HG03565 (cell line): ENCODE measurements at regions not wholly inside any gene's neighbourhood (a gene's known extent, or its start where the extent isn't known, plus 50 kb on each side); places are given as distances from the start of the nearest gene placed in this dataset.
A peak's percentile ranks its signal among the peaks of the same experiment; 100 is the strongest.

Experiments used
- ATAC-seq: cut with Tn5 transposase; IDR thresholded peaks from one replicate; pipeline ENCODE4 v1.9.1; 2021; ENCODE audit warnings: mild to moderate bottlenecking, moderate library complexity; ENCODE audit not compliant: unreplicated experiment

DNA sequence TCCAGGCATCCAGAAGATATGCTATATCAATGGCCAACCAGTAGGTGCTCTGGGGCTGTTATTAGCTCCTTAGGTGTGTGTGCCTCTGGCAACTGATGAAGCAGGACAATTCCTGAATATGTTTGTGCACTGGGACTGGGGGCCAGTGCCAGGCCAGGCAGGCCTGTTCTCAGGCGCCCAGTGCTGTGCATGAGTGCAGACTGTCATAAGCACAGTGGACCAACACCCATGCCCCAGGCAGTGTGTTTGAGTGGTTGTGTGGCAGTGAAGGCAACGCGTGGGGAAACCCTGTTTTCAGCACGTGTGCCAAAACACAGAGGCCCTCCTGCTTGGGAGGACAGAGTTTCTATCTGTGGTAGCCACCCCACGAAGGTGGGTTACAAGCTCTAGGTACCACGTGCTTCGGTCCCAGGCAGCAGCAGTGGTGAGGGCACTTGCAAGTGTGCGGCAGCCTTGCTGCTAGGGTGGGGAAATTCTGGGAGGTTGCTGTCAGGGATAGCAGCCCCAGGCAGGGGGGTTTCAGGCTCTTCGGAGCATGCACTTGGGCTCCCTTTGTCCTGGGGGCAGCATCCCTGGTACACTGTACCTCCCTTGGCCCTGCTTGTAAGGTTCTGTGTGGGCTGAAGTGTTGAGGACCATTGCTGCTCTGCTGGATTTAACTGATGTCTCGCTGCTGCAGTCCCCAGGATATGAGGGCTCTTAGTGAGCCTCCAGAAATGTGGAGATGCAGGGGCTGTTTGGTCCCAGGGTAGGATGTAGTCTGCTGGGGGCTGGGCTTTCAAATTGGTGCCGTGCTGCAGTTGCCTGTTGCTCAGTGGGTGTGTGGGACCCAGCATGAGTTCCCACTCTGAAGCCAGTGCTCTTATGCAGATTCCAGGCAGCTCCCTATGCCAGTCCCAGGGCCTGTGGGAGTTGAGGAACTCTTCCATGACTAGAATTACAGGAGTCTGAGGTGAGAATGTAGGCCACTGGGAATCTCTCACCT is 280.9 kb downstream of the RPRM start:
- ATAC-seq = no peak

DNA sequence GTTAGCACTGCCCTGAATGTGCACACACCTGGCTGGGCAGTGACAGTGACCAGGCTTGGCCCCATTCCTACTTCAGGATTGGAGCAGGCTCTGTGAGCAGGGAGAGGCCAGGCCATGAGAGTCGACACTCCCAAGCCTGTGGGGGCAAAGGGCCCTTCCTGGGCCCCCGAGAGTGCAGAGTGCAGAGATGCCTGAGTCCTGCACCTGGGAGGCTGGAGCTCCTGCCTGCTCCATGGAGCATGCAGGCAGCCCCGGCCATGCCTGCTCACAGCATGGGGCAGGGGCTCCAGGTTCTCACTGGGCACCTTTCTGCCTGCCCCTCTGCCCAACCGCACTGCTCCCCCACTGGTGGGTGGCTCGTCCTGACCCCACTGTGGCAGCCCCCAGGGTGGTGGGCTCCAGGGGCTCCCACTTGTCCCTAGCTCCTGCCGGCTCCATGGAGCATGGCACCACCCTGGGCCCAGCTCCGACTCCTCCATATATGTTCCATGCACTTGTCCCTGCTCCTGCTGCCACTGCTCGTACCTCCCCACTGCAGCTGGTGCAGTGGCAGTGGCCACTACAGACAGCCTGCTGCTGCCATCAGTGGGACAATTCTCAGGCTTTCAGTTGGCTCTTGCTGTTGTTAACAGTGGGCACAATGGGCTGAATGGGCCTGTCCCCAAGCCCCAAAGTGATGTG is 282.0 kb downstream of the RPRM start:
- no peak for ATAC-seq

DNA sequence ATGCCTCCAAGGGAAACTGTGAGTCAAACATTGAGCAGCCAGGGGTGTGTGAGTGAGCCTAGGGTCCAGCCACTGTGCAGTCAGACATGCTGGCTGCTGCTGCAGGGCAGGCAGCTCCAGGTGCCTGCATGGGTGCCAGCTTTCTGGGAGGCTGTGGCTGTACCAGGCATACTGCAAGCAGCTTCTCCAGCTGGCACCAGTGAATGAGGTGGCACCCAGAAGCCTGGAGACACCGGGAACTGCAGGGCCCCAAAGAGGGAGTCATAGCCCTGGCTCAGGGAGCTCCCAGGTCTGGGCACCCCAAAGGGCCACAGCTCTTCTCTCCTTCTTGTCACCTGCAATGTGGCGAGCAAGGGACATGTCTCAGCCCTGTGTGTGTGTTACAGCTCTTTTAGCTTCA is 283.2 kb downstream of the RPRM start:
- no peak for ATAC-seq

DNA sequence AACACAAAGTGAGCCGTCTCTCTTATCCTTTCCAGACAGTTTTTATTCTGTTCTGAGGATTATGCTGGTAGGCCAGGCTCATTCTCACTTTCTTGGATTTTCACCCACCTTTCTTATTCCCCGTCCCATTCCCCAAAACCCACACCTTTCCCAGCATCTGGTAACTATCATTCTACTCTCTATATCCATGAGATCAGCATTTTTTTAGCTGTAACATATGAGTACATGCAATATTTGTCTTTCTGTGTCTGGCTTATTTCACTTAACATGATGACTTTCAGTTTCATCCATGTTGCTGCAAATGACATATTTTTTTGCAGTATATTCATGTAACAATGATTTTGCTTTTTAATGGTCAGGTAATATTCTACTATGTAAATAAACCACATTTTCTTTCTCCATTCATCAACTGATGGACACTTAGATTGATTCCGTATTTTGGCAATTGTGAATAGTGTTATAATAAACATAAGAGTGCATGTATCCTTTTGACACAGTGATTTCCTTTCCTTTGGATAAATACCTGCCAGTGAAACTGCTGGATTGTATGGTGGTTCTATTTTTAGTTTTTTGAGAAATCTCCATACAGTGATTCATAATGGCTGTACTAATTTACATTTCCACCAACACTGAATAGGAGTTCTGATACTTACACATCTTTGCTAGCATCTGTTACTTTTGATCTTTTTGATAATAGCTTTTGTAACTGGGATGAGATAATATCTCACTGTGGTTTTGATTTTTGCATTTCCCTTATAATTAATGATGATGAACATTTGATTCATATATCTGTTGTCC is 289.3 kb downstream of the RPRM start:
- no peak for ATAC-seq

DNA sequence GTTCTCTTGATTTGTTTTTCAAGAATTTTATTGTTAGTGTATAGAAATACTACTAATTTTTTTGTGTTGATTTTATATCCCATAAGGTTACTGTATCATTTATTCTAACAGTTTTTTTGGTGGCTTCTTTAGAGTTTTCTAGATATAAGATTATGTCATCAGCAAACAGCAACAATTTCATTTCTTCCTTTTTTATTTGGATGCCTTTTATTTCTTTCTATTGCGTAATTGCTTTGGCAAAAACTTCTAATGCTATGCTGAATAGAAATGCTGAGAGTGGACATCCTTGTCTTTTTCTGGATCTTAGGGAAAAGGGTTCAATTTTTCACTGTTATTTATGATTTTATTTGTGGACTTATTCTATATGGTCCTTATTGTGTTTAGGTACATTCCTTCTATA is 298.8 kb downstream of the RPRM start:
- no peak for ATAC-seq

DNA sequence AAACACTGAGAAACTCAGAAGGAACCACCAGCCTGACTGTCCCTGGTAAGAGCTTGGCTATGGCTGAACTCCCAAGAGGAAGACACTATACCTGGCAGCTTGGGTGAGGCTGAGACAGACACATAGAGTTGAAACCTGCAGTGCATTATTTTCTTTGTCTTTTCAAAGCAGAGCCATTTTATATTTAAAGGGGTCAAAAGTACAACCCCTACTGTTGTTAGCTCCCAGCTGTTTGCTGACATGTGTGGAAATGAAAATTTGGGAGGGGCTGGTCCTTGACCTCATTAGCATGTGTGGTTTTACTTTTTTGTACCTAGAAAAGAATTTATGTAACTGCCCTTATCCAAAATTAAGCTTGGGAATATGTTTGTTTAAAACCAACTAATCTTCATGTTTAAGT is 309.0 kb downstream of the RPRM start:
- no peak for ATAC-seq

DNA sequence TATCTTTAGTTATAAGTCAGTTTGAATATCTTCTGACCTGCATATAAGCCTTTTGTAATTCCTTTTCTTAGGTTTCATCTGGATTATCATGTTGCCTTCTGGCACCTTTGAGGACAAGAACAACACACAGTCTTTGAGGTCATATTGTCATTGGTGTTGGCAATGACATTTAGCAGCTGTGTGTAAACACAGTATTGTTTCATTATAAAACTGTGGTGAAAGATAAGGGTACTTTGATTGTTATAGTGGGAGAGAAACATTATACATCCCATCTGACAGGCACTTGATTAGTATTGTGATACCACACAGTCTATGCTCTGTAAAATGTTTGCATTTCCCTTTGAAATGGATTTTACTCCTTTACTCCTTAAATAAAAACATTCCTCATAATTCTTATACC is 313.5 kb downstream of the RPRM start:
- no peak for ATAC-seq

DNA sequence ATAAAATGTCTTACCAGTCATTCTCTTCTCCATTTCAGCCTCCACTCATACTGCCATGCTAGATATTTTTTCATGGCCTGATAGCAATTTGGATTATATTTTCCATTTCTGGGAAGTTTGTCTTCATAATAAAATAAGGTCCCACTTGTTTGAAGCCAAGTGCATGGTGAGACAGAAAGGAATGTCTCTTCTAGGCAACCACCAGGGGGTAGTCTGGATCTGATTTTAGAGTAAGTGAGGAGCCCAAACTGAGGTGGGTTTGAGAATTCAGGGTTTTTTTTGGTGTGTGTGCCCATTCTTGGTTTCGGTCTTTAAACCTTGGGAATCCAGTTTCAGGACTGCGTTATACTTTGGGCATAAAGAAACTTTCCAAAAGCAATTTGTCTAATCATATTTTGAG is 315.5 kb downstream of the RPRM start:
- ATAC-seq = peak; percentile 54

DNA sequence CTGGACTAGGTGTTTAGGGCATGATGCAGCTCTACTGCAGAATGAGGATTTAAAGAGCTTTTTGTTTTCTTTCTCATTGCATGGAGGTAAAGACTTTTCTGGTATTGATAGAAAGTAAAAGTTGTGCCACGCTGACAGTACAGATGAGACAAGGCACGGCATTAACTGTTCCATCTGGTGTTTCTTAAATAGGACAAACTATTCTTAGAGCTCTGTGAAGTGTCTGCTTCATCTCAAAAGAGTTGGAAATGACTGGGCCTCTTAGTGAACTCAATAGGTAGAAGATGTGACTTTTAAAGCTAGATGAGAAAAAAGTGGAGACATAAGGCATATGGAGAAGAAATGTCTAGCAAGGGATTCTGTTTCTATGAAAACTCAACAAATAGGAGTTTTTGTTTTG is 321.8 kb downstream of the RPRM start:
- ATAC-seq = no peak

DNA sequence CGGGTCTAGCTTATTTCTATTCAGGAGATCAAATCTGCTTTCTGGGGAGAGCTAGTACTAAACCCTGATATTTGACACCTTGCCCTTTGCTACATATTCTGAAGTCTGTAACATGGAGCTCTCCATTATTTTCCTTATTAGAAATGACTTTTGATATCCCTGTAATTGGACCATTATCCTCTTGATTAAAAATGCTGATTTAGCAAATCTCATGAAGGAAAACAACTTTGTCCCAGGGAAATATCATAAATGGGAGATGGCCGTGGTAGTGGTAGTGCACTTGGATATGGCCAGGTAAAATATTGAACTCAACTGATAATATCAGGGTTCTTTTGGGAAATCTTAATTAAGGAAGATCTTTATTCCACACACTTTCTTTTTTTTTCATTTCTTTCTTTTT is 326.5 kb downstream of the RPRM start:
- no peak for ATAC-seq

DNA sequence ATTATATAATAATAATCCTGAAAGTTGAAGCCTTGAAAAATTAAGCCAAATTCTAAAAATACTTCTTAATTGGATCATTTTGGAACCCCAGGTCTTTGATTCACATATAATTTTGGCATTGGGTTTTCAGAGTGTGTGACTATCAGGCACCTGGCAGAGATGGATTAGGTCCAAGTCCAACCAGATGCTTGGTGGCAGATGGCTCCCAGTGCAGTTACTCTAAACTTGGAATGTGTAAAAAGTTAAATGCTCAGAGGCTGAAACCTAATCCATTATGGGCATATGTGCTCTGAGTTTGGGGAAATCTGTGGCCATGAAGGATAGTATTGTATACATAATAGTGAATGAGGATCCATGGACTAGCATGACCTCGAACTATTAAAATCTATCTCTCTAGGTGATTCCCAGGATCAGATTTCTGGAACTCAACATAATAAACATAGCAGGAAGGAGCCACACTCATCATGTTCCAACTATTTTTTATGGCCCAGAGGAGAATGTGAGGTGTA is 333.0 kb downstream of the RPRM start:
- ATAC-seq = no peak

DNA sequence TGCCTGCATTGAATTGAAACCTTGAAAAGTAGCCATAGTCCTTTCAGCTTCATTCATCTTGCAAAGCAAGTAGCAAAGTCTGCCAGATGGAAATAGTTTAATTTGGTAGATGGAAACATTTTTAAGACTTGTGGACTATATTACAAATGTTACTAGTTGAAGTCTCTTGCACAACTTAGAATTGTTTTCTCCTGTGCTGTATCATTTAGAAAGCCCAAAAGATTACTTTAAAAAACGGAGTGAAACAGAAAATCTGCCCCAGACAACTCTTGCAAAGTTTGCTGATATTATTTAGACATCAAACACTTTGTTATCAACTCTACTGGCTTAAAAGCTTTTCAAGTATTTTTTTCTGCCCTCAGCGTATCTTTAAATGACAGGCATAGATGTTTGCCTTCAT is 335.0 kb downstream of the RPRM start:
- ATAC-seq = no peak

DNA sequence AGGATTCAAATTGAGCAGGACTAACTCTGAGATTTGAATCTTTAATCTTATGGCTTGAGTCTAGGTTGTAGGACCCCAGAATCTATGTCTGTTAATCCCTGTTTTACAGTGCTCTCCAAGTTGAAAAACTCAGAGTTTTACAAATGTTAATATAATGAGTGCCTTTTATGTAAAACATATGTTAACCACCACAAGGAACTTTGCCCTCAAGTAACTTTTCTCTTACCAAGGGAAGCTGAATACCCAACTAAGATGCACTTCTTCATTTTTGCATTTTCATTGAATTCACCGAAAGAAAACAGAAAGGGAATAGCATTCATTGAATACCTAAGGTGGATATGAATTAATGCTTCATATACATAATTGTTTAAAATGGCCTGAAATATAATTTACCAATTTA is 338.1 kb downstream of the RPRM start:
- no peak for ATAC-seq

DNA sequence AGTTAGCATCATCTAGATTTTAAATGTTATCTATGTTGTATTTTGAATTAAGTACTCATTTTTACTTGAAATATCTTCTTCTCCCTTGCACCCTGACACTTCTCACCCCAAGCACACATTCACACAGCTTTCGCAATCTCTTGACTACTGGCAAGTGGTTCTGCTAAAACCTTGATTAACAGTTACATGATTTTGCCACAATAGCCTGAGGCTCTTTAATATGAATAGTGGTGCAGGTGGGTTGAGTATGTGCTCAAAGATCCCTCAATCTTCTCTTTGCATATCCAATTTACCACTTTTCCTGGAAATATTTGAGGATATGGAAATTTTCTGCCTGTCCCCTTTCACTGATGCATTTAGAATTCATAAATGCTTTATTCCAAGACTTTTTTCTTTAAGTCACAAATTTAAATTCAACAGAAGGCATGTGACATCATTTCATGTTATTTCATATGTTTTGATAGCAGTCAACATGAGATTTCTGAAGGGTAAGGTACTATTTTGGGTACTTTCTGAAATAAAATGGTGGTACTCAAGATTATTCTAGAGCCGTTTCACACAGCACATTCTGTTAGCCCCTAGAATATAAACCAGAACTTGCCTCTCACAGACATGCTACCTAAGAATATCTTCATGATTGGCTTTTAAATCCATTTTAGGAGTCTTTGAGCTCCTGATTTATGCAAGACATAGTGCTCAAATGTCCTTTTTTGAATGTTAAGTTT is 339.7 kb downstream of the RPRM start:
- ATAC-seq = no peak

DNA sequence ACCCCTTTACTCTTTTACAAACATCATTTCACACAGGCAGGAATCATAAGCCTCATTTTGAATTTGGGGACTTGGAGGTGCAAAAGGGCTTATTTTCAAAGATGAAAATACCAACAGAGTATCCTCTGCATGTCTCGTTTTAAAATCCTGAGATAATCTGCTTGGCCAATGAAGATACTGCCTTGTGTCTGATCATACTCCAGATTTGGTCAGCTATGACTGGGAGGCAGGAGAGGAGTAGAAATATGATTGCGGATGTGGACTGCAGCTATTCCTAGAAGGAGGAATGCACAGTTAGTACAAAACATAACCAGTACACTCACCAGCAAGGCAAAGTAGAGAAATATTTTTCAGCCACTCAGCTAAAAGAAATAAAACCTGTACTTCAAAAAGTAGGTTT is 342.3 kb downstream of the RPRM start:
- no peak for ATAC-seq

DNA sequence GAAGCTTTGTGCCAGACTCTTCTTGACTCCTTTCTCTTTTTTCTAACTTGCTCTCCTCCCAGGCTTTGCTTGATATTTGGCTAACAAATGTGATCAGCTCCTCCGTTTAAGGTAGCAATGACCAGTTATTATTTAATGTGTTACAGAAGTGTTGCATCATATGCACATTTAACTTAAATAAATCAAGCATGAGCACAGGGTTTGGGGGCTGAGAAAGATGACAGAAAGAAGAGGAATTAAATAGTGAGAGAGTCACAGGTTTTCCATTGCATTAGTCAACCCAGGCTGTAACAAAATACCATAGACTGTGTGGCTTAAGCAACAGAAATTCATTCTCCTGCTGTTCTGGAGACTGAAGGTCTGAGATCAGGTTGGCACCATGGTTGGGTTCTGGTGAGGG is 343.8 kb downstream of the RPRM start:
- no peak for ATAC-seq

DNA sequence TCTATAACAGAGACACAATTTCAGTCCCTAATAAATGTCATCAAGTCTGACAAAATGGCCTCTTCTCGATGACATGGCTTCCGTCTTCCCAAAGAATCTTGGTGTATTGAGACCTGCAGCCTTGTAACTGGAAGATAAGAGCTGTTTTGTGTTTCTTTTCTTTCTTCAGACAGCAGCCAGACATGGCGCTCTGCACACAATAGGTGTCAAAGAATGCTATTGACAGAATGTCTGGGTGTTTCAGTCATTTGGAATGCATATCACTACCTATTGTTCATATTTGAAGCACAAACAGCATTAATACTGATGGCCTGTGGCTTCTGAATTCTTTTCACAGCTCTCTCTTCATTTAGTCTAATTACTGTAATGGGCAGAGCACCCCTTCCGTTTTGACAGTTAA is 344.8 kb downstream of the RPRM start:
- no peak for ATAC-seq

DNA sequence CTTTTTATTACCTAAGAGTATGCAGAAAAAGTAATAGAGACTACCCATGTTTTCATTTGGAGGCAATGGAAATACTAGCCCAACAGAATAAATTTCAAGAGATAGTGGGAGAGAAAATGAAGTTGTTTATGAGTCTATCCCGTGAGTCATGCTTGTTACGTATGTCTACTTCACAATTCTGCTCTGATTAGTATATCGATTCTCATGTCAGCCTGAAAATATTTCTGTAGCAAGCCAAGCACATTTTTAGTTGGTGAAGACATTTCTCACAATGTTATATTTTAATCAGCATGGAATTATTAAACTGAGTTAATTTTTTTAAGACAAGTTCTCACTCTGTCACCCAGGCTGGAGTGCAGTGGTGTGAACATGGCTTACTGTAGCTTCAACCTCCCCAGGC is 346.1 kb downstream of the RPRM start:
- ATAC-seq = no peak

DNA sequence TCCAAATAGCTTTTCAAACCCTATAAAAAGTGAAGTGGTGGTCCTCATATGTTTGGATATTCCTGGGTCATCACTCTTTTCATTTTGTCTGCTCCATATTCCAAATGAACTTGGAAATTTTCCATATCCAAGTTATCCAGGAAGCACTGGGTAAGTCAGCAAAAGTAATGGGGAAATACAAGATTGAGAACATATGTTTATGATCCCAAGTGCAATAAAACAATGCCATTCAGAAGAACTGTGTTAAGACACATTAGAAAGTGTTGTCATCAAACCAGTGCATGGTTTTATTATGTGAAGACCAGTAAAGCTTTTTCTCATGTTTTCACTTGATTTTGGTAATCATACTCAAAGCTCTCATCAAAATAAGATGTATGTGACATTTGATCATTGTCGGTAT is 363.4 kb downstream of the RPRM start:
- no peak for ATAC-seq

DNA sequence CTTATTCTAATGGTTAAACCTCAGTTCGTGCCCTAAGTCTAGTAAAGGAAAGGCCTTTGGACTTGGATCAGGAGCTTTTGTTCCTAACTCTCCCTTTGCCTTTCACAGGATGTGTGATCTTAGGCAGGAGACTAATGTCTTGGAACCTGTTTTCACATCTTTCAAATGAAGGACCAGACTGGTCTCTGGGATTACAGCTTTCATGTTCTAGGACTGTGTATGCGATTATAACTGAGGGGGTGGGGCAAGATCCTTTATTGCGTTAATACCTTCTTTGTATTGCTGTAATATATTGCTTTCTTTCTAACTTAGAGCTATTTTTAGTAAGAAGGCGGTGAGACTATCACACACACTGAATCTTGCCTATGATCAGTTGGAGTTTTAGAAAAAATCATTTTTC is 368.1 kb downstream of the RPRM start:
- no peak for ATAC-seq

DNA sequence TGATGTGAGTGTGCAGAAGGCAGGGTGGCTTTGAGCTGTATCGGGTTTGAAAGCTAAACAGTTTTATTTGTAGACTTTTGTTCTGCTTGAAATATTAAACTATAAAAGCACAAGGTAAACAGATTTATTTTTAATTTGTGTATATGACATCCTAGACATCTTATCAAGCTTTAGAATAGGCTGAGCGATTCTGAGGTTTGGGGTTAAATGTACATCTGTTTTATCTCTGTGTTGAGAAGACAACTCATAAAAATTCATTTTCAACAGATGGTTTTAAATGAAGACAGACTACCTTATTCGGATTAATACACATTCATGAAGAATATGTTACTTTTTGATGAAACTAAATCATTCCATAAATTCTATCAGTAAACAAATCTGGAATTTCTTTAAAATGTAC is 368.8 kb downstream of the RPRM start:
- ATAC-seq = no peak
